ENCODE measurements at regions not wholly inside any gene's neighbourhood (a gene's known extent, or its start where the extent isn't known, plus 50 kb on each side); places are given as distances from the start of the nearest gene placed in this dataset.

DNA sequence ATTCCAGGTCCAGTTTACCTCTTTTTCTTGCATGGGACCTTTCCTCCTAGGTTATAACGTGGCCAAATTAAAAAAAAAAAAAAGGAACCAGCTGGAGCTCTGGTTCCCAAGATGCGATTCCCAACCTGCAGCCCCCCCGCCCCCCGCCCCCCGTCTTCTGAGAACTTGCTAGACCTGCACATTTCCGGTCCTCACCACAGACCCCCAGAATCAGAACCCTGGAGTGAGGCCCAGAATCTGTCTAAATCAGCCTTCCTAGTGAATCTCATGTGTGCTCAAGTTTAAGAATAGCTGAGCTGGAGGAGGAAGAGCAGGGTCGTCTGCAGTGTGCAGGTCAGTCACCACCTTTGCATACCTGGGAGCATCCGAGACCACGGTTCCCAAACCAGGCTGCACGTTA is 144.2 kb downstream of the KLF6 start:
- TF ChIP-seq, protein P1, sequence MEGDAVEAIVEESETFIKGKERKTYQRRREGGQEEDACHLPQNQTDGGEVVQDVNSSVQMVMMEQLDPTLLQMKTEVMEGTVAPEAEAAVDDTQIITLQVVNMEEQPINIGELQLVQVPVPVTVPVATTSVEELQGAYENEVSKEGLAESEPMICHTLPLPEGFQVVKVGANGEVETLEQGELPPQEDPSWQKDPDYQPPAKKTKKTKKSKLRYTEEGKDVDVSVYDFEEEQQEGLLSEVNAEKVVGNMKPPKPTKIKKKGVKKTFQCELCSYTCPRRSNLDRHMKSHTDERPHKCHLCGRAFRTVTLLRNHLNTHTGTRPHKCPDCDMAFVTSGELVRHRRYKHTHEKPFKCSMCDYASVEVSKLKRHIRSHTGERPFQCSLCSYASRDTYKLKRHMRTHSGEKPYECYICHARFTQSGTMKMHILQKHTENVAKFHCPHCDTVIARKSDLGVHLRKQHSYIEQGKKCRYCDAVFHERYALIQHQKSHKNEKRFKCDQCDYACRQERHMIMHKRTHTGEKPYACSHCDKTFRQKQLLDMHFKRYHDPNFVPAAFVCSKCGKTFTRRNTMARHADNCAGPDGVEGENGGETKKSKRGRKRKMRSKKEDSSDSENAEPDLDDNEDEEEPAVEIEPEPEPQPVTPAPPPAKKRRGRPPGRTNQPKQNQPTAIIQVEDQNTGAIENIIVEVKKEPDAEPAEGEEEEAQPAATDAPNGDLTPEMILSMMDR (conservative IDR thresholded peaks at IDR 0.05; ENCODE audit: low read depth, low read length), result no peak
- TF ChIP-seq EZH2 (IDR thresholded peaks at IDR 0.05; ENCODE audit: low read length, unreplicated experiment), result no peak

All from PC-3 (cell line).